AG09309 (cell line): ENCODE measurements at regions not wholly inside any gene's neighbourhood (a gene's known extent, or its start where the extent isn't known, plus 50 kb on each side); places are given as distances from the start of the nearest gene placed in this dataset.
A peak's percentile ranks its signal among the peaks of the same experiment; 100 is the strongest.

Experiments
- DNase-seq: peaks from one replicate; pipeline ENCODE4 v3.0.0-alpha.2; 2010; ENCODE audit warnings: low read depth
- H3K4me3 ChIP-seq: 2 replicates; pipeline ENCODE4 v1.5.1; 2011; ENCODE audit warnings: mild to moderate bottlenecking, low read depth, low read length, moderate library complexity; ENCODE audit not compliant: control insufficient read depth
- TF ChIP-seq, protein P1 (sequence below): IDR thresholded peaks from 2 replicates; pipeline ENCODE4 v1.5.1; 2011; ENCODE audit warnings: mild to moderate bottlenecking, low read depth, low read length, inconsistent platforms; ENCODE audit not compliant: insufficient read depth, control insufficient read depth; ENCODE audit errors: missing control alignments

DNA sequence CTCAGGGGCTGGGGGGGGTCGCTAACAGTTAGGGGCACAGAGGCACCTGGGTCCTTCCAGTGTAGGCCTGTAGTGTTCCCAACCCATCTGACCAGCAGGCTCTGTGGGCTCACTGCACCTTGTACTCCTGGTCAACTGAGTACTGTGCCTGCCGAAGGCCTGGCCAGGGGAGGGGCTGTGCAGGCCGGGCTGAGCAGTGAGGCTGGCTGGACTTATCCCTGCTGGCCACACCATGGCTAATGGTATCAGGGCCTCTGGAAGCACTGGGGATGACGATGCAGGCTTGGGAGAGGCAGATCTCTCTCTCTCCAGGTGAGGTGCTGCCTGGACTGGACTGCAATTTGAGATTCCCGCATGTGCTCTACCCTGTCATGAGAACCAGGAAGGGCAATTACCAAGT lies 58.9 kb upstream of the SDK2 start:
- TF ChIP-seq, protein P1, sequence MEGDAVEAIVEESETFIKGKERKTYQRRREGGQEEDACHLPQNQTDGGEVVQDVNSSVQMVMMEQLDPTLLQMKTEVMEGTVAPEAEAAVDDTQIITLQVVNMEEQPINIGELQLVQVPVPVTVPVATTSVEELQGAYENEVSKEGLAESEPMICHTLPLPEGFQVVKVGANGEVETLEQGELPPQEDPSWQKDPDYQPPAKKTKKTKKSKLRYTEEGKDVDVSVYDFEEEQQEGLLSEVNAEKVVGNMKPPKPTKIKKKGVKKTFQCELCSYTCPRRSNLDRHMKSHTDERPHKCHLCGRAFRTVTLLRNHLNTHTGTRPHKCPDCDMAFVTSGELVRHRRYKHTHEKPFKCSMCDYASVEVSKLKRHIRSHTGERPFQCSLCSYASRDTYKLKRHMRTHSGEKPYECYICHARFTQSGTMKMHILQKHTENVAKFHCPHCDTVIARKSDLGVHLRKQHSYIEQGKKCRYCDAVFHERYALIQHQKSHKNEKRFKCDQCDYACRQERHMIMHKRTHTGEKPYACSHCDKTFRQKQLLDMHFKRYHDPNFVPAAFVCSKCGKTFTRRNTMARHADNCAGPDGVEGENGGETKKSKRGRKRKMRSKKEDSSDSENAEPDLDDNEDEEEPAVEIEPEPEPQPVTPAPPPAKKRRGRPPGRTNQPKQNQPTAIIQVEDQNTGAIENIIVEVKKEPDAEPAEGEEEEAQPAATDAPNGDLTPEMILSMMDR, result no peak
- no peak for DNase-seq
- no peak overlapping the region for H3K4me3 ChIP-seq

DNA sequence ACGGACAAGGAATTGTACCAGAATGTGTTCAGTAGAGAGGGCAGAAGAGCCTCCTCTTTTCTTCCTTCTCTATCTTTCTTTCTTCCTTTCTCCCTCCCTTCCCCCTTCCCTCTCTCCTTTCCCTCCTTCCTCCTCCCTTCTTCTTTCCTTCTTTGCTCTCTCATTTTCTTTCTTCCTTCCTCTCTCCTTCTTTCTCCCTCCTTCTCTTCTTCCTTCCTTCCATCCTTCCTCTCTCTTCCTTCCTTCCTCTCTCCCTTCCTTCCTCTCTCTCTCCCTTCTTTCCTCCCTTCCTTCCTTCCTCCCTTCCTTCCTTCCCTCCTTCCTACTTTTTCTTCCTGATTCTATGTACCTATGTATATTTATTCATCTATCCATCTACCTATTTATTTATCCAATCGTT lies 59.7 kb upstream of the SDK2 start:
- H3K4me3 ChIP-seq, result no peak overlapping the region
- DNase-seq, result no peak
- TF ChIP-seq, protein P1, result no peak

DNA sequence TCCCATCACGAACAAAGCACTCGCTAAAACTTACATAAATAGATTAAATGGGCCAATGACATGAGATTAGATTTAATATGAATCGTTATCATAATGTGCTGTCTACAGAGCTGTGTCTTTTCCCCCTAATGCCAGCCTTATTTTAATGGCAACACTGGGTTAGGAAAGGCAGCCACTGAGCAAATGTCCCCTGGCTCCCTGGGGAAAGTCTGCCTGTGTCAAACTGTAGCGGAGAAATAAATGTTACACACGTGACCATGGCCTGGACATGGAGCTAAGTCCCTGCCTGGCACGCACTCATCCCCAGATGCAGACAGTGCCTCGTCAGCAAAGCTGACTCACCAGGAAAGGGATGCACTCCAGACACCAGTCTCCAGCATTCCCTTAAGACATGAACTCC lies 61.3 kb upstream of the SDK2 start:
- H3K4me3 ChIP-seq, result no peak overlapping the region
- TF ChIP-seq, protein P1, result no peak
- peak; percentile 10 for DNase-seq

DNA sequence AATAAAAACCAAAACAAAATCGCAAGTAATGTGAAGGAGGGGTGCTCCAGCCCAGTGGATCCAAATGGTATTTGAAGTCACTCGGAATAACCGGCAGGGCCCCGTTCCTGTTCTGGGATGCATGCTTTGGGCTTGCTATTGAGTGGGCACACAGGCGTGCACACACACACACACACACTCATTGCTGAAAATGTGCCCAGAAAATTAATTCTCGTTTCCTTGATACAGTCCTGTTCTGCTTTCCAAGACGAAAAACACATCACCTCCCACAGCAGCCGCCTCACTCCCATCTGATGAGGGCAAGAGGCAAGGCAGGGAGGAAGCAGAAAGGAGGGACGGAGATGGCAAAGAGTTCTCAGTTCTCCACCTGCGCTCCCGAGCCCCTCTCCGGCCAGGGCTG lies 62.2 kb upstream of the SDK2 start:
- TF ChIP-seq, protein P1, result no peak
- no peak overlapping the region for H3K4me3 ChIP-seq
- DNase-seq, result no peak

DNA sequence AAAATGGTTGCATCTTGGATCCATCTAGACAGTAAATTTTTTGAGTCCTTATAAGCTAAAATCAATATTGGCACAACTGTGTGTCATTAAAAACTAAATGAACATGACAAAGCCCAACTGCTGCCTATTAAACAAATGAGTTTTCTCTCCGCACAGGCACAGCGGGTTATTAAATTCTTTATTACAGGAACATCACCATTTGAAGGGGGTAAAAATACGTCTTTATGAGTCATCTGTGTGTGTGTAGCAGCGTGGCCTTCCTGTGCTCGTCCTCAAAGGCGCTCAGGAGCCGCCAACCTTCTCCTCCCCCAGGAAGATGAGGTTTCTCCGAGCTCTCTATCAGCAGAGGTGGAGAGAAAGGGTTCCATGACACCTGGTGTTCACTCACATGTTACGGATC lies 62.6 kb upstream of the SDK2 start:
- DNase-seq, result no peak
- TF ChIP-seq, protein P1, result no peak

DNA sequence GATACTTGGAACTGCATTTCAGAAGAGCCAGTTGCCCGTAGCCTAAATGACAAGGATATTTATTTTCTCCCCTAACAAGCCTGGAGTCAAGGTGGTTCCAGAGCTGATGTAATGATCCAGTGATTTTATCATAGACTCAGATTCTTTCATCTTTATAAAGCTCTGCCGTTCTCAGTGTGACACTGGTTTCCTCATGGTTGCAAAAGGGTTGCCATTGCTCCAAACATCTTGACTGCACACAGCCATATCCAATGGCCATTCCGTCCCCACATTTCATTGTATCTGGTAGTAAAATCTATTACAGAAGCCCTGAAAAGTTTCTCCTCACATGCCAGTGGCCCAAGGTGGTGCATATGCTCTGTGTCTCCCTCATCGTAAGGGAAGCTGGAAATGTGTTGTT lies 63.1 kb upstream of the SDK2 start:
- H3K4me3 ChIP-seq, result no peak overlapping the region
- no peak for DNase-seq
- TF ChIP-seq, protein P1, result no peak

More for the DNA sequence above, 62.6 kb upstream of the SDK2 start:
- no peak overlapping the region for H3K4me3 ChIP-seq

DNA sequence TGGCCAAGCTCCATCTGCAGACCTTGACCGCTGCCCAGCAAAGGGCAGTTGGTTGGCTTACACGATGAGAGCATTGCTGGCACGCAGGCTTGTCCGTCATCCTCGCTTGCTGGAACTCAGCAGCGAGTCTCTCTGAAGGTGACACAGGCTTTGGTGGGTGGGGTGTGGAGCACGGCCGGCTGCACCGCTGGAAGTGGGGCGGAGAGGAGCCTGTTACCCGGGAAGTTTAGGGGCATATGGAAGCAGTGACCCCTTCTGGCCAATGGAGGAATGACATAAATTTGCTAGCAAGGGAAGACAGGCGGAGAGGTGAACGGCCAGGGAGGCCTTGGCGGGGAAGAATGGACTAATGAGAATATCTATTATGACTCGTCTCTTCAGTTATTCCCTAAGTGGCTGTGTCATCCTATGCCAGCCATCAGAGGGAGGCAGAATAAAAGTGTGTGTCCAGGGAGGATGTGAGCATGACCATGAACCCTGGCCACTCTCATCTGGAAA lies 65.9 kb upstream of the SDK2 start:
- TF ChIP-seq, protein P1, result peak; percentile 60
- H3K4me3 ChIP-seq, result no peak overlapping the region
- DNase-seq, result no peak
